ENCODE measurements at regions not wholly inside any gene's neighbourhood (a gene's known extent, or its start where the extent isn't known, plus 50 kb on each side); places are given as distances from the start of the nearest gene placed in this dataset.

DNA sequence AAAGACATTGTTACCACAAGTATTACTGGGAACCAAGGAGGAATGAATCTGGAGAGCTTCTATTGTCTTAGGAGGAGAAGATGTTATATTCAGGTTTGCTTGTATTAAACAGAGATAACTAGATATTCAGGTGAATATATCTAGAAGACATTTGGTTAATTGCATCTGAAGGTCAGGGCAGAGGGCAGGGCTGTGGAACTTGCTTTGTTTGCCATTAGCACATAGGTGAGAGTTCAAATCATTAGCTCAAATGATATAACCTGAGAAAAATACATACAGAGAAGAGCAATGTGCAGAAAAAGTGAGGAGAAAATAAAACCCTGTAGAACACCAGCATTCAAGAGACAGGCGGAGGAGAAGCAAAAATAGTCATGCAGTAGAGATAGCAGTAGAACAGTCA, 116.8 kb downstream of the DNAJB9 start:
- in situ Hi-C loops (cut with HindIII; ENCODE audit: low sequenced_read_pairs), result no loop called here

DNA sequence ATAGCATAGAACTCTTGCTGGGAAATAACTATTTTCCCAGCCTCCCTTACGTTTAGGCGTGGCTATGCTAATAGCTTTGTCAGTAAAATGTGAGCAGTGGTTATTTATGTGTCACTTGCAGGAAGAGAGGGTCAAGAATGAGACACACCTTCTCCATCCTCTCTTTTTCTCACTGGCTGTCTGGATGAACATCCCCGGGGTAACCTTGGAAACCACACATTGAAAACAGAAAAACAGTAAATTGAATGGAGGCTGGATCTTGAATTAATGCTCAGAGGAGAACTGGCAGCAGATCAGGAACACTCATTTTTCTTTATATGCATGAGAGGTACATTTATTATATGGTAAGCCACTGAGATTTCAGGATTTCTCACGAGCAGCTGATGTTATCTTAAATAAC, 127.6 kb downstream of the DNAJB9 start:
- in situ Hi-C loops (cut with HindIII; ENCODE audit: low sequenced_read_pairs), result no loop called here

DNA sequence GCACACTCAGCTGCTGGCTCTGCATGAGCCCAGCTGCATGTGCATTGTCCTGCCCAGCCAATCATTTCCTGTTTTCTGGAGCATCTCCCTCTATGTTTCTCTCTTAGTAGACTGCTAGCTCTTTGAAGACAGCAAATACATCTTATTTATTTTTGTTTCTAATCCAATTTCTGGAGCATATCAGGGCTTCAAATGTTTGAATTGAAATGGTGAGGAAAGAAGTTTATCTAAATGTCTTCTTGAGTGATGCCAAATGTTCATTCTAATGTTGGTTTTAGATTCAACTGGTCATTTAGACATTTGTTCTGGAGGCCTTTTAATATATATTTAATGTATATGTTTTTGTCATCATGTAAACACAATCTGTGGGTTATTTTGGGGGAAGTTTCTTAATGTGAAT, 141.9 kb downstream of the DNAJB9 start:
- in situ Hi-C loops (cut with HindIII; ENCODE audit: low sequenced_read_pairs), result no loop called here

DNA sequence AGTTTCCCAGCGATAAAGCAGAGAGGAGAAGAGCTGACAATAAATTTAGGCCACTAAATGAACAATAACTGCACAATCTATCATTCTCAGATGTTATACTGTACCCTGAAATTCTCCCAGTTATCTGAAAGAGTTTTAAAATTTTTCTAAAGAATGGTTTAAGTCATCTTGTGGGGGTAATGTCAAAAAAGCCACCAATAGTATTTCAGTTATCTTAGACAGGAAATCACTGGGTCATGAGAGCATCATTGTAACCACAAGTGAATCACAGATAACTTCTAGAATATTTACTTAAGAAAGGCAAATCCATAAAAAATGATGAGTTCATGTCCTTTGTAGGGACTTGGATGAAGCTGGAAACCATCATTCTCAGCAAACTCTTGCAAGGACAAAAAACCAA, 147.1 kb downstream of the DNAJB9 start:
- in situ Hi-C loops (cut with HindIII; ENCODE audit: low sequenced_read_pairs), result no loop called here

DNA sequence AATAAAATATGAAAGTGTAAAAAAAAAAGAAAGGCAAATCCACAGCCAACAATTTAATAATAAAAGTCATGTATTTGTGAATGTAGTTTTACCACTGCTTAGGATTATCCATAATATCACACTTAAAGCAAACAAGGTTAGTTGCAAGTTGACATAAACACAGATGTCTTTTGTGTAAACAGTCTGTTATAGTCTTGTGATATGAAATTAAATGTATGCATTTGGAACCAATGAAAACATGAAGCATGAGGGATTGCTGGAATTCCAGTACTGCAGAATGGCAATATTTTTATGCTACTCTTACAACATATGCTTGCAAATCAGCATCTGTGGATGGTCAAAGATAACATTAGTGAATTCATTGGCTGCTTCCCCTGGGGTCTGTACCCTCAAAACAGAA, 148.1 kb downstream of the DNAJB9 start:
- in situ Hi-C loops (cut with HindIII; ENCODE audit: low sequenced_read_pairs), result no loop called here

DNA sequence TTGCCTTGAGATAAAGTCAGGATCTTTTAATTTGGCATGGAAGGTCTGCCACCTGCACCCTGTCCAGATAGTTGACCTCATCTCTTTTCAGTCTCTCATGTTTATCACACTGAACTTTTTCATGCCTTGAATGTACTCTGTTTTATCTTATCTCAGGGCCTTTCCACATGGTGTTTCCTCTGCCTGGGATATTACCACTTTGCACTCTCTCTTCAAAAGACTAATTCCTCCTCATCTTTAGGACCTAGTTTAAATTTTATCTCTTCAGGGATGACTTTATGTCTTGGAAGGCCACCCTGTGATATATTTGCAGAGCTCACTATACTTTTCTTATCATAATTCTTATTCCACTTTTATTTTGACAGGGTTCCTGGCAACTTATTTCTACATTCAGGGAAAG, 150.0 kb downstream of the DNAJB9 start:
- in situ Hi-C loops (cut with HindIII; ENCODE audit: low sequenced_read_pairs), result no loop called here

DNA sequence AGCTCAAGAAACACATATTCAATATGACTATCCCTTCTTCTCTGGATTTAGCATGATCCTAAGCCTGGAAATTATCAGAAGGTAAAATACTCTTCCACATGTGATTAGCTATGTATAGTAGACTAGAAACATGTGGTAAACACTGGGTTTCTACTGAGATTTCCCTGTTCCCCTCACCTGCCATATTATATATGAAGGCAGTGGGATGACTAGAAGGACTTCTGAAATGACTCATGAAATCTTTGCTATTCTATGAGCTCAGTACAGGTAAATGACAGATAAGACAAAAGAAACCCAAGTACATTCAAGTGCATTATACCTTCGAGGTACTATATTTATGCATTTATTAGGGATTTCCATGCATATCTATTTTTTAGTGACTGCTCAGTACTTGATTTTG, 152.9 kb downstream of the DNAJB9 start:
- in situ Hi-C loops (cut with HindIII; ENCODE audit: low sequenced_read_pairs), result no loop called here

DNA sequence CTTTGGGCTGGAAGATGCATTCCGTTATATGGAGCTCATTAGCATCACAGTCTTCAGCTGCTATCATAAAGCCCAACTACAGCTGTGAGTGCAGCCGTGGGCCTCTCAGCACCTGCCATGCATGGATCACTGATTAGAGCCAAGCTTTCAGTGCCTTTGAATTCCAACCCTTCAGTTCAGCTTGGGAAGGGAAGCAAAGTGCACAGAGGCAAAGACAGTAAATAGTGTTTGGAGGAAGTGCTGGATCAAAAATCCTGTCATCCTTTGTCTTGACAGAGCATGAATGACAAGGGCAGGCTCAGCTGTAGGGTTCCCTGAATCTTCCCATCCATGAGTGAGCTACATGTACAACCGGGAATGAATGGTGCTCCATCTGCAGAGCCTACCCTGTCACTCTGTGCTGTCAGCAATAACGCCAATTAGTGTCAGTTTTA, 153.7 kb downstream of the DNAJB9 start:
- in situ Hi-C loops (cut with HindIII; ENCODE audit: low sequenced_read_pairs), result no loop called here

DNA sequence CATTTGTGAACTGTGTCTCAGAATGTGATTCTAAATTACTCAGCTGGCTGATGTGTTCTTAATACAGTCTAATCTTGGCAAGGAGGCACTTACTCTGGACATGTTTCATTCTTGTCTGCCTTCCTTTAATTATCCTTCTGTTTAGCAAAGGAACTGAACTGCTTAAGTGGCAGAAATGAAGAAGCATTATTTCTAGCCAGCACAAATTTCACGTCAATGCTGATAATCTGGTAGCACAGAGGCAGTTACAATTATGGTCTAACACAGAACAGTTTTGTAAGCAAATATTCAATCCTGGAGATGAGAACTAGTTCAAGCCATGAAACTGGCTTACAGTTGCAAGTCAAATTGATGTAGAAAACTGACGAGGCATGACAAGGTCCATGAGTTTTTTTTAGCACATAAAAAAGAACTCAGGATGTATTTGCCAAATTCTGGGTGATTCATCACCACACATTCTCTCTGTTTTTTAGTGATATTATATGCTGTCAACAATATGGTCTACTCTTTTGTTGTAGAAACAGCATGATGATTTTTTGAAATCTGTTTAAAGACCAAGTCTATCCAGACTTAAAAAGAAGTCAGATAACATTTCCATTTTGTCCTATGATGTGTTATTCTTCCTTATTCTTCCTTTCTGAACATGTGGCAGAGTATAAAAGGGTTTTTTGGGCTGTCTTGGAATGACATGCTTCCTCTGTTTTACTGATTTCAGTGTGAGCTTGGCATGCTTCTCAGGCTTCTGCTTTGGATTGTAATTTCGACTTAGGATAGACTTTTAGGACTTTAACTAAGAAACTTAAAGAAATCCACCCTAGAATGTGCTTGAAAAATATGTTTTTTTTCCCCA, 154.8 kb downstream of the DNAJB9 start:
- in situ Hi-C loops (cut with HindIII; ENCODE audit: low sequenced_read_pairs), result no loop called here

DNA sequence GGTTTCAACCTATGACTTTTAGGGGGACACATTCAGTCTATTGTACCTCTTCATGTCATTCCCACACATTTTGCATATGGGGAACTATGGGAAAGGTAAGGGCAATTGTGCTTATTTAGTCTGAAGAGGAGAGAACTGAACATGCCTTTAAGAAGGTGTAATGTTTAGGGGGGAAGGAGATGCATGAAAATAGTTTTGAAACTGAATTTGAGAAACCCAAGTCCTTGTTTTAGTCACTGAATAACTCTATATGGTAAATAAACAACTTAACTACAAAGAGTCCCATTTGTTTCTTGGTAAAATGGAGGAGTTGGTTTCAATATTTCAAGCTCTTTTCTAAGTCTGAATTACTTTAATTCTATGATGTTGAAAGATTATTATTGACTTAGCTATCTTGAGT, 166.1 kb downstream of the DNAJB9 start:
- in situ Hi-C loops (cut with HindIII; ENCODE audit: low sequenced_read_pairs), result no loop called here

DNA sequence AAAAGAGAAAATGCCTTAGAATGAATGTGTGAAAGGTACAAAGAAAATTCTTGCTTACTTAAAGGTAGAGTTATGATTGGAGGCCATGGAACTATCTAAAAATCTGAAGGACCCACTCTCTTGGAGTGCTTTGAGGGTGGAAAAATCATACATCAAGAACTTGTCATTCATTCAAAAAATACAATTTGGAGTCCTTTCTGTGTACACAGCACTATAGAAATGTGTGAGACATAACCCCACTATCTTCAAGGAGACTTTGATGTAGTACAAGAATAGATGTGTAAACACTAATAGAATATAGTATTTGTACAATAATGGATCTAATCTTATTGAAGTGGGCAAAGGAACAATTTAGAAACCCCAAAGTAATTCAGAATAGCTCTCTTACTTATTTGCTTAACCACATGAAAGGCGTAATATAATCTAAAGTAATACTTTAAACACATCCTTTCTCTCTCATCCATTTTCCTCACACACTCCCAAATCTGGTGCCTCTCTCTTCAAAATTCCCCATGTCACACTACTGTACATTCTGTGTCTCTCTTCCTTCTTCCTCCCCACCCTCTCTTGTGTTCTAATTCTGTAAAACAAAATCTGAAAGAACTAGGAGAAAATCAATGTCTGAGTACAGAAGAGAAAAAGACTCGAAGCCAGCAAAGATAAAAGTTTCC, 166.7 kb downstream of the DNAJB9 start:
- in situ Hi-C loops (cut with HindIII; ENCODE audit: low sequenced_read_pairs), result no loop called here

DNA sequence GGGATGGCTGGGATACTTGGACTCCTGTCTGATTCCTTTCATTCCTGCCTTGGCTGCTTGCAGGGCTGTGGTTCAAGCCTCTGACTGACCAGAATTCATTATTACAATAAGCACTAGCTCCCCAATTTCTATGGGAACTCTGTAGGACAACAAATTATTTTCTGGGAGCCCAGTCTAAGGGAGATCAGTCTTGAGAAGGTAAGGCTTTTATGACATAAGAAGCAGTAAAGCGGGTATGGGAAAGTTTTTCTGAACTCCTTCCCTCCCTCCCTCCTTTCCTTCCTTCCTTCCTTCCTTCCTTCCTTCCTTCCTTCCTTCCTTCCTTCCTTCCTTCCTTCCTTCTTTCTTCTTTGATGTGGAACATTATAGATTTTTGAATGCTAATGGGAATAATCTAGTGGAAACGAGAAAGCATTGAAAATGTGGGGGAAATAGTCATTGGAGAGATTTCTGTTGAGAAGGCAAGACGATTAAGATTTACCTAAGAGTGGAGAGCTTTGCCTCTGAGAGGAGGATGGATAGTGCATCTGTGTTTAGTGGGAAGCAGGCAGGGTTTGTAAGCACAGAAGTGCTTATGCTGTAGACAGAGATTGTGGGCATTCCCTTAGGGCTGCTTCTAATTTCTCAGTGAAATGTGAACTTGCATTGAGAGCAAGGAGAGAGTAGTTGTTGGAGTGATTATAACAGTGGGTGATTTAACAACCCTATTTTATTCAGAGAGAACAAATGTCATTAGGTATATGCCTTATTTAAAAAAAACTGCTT, 201.5 kb downstream of the DNAJB9 start:
- in situ Hi-C loops (cut with HindIII; ENCODE audit: low sequenced_read_pairs), result no loop called here

DNA sequence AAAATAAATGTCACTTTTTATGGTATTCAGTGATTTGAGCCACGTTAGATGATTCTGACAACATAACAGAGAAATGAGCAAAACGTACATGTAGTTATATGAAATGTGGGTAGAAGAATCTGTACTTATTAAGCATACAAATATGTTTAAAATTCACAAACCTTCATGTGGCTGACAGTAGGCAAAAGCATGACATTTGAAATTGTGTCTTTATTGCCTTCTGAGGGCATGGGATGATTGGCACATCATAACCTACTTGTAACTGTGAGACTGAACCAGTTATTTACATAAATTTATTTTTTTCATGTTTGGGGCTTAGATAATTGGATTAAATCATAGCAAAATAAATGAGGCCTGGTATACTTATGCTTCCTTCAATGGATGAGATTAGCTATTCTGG, 202.2 kb downstream of the DNAJB9 start:
- in situ Hi-C loops (cut with HindIII; ENCODE audit: low sequenced_read_pairs), result no loop called here

DNA sequence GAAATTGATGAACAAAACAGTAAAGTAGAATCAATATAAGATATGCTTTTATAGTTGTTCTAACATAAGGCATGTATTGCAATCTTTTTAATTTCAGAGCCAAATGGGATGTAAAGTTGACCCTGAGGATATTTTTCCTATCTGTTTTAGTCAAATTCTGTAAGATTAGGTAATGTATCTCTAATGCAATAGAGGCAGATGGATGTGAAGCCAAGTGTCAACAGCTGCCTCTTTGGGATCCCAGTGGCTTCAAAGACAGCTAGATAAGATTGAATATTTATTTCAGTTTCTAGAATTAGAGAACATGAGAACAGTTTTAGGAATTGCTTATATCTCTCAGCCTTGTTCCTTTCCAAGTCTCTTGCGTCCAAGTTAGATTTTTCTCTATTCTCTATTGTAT, 208.3 kb downstream of the DNAJB9 start:
- in situ Hi-C loops (cut with HindIII; ENCODE audit: low sequenced_read_pairs), result no loop called here

DNA sequence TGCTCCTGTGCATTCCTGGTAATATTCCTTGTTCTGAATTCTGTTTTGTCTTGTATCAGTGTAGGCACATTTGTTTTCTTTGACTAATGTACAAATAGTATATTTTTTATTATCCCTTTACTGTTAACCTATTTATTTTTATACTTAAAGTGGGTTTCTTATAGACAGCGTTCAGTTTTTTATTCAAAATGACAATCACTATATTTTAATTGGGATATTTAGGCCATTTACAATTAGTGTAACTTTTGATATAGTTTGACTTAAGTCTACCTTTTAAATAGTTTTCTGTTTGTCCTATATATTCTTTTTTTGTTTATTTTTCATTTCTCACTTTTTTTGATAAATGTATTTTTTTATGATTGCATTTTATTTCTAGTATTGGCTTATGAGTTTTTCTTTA, 219.8 kb downstream of the DNAJB9 start:
- in situ Hi-C loops (cut with HindIII; ENCODE audit: low sequenced_read_pairs), result no loop called here

DNA sequence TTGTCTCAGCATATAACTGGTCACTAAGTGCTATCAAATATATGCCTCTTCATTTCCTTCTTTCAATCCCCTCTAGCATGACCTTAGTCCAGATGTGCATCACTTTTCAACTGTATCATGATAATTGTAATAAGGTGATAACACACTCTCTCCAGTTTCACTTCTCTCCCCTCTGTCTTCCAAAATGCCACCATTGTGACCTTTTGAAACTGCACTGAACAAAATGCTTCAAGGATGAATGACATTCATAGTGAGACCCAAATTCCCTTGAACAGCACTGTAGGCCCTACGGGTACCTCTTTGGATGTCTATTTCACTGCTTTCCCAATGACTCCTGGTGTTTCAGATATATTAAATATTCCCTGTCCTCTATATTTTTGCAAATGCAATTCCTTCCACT, 224.8 kb downstream of the DNAJB9 start:
- in situ Hi-C loops (cut with HindIII; ENCODE audit: low sequenced_read_pairs), result no loop called here

DNA sequence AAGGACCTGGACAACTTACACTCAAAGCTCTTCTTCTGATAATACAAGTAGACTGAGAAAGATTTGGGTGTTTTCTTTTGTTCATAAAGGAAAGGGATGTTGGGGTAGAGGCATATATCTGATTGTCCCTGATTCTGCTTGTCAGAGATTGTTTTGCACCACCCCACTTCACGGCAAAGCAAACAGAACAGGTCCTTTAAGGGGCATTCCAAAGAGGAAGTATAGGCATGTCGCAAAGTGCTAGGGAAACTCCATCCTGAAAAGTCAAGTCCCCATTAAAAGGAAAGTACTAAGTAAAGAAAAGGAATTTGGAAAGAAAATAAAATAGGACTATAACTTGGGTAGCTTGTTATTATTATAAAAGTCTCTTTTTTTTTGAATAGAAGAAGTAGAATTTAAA, 233.0 kb downstream of the DNAJB9 start:
- in situ Hi-C loops (cut with HindIII; ENCODE audit: low sequenced_read_pairs), result no loop called here

DNA sequence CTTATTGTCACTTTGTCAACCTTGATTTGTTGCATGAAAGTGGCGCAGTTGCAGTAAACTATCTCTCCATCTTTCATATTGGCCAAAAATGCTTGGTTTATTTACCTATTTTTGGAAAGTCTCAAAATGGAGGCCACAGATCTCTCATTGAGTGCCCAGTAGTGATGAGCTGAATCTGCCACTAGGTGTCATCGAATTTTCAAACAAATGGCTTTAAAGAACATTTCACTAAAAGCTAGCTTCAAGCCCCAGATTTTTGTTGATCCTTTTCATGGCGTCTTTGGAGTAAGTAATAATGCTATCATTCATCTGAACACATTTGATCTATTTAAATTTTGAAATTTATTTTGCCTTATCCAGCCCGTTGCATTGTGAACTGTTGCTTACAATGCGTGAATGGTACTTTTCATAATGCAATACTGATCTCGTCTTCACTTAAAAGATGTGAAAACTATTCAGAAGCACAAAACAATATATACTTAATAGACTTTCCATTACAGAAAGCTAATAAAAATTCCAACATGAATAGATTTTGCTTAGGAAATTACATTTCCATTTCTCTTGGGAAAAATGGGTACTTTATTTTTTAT, 236.2 kb downstream of the DNAJB9 start:
- in situ Hi-C loops (cut with HindIII; ENCODE audit: low sequenced_read_pairs), result no loop called here

DNA sequence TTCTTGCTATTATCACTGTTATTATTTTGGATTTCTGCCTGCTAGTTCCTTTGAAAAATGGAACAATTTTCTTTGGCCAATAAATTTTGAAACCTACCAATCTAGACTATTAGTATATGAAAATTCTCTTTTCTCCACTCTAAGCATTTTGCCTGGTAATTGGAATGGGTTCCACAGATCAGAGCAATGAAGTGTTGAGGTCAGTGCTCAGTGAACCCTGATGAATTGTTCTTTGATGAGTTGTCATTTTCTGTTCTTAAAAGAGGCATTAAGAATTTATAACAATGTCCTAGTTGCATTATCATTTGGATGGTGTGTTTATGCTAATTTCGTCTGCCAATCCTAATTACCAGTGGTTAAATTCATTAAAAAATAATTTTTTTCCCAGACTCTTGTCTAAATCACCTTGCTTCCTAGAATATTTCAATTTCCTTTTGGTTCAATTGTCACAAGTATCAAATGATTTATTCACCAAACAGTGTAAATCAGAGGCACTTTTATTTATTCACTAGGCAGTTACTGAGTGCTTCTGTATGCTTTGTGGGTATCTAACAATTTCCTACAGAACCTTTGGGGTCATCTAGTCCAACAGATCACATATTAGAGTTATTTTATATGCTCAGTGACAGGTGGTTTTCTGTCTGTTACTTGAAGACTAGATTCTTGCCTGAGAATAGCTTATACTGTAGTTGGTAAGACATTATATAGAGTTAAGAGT, 239.0 kb downstream of the DNAJB9 start:
- in situ Hi-C loops (cut with HindIII; ENCODE audit: low sequenced_read_pairs), result no loop called here

DNA sequence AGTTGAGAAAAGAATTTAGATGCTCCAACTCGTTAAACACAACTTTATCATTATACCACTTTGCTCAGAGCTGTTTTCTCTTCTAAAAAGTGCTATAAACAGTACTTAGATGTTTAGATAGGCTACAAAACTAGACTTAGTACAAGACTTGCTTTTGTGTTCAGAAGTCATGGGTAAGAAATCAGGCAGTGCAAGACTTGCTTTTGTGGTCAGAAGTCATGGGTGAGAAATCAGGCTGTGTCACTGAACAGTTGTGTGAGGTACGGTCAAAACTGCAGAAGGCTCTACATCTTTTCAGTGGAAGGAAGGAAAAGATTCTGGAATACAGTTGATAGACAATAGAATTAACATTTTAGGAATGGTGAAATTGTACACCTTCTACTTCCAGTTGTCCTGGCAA, 239.7 kb downstream of the DNAJB9 start:
- in situ Hi-C loops (cut with HindIII; ENCODE audit: low sequenced_read_pairs), result no loop called here

Data from endothelial cell of hepatic sinusoid (primary cell).